H1 (cell line): ENCODE measurements at regions not wholly inside any gene's neighbourhood (a gene's known extent, or its start where the extent isn't known, plus 50 kb on each side); places are given as distances from the start of the nearest gene placed in this dataset.
A peak's percentile ranks its signal among the peaks of the same experiment; 100 is the strongest.

Source experiments
- CTCF ChIA-PET: fragments of 300-600 bp; sonication (Branson Sonifier 250); formaldehyde crosslinking; loops from one replicate; lab custom pipeline; 2021; ENCODE audit not compliant: partially characterized antibody; lab: Charles Lee
- POLR2A ChIA-PET: fragments of 300-600 bp; sonication (Branson Sonifier 250); formaldehyde crosslinking; loops from one replicate; lab custom pipeline; 2021; ENCODE audit warnings: inconsistent platforms; ENCODE audit not compliant: partially characterized antibody; lab: Charles Lee
- DNase-seq, 2 experiments: peaks; one replicate each; pipeline versions ENCODE4 v3.0.0 to v3.0.0-alpha.2; 2010 to 2022; ENCODE audit warnings: low spot score in 2 of 2, low read depth in 1 of 2, mixed read lengths in 1 of 2
- FAIRE-seq: peaks from 2 replicates; lab custom pipeline; 2011; peaks lifted over from hg19 to GRCh38; lab: Jason Lieb, UNC
- H2AFZ ChIP-seq: 2 replicates; pipeline ENCODE4 v1.8.1; 2012; ENCODE audit warnings: low read length, inconsistent platforms
- H2AK5ac ChIP-seq: 2 replicates; pipeline ENCODE4 v1.6.1; 2013; ENCODE audit warnings: low read depth, low read length
- H2BK120ac ChIP-seq: replicated peaks from 2 replicates; pipeline ENCODE3; 2013; ENCODE audit warnings: low read depth, low read length, inconsistent platforms
- H2BK12ac ChIP-seq: 2 replicates; pipeline ENCODE4 v1.6.1; 2013; ENCODE audit warnings: low read depth, low read length
- H2BK15ac ChIP-seq: 2 replicates; pipeline ENCODE4 v1.6.1; 2013; ENCODE audit warnings: low read length
- H2BK20ac ChIP-seq: 2 replicates; pipeline ENCODE4 v1.6.1; 2013; ENCODE audit warnings: low read length
- H2BK5ac ChIP-seq: 2 replicates; pipeline ENCODE4 v1.6.1; 2013; ENCODE audit warnings: low read depth, low read length
- H3K14ac ChIP-seq: 2 replicates; pipeline ENCODE4 v1.6.1; 2013; ENCODE audit warnings: inconsistent platforms; ENCODE audit not compliant: insufficient read length
- H3K18ac ChIP-seq: 2 replicates; pipeline ENCODE4 v1.6.1; 2013; ENCODE audit warnings: low read length; ENCODE audit errors: extremely low read depth
- H3K23ac ChIP-seq: 2 replicates; pipeline ENCODE4 v1.6.1; 2013; ENCODE audit warnings: inconsistent platforms; ENCODE audit not compliant: insufficient read length
- H3K23me2 ChIP-seq: 2 replicates; pipeline ENCODE4 v1.6.1; 2013; ENCODE audit warnings: low read depth, low read length
- H3K27ac ChIP-seq: 2 replicates; pipeline ENCODE4 v1.6.1; 2011; ENCODE audit warnings: low read depth, low read length, inconsistent platforms
- H3K27me3 ChIP-seq, 4 experiments: replicated peaks in 1 of 4; 1 replicate in 1 of 4; 2 replicates in 3 of 4; pipeline versions ENCODE4 v1.6.1 to v1.8.1; 2011 to 2013; ENCODE audit warnings: low read length in 3 of 4, mild to moderate bottlenecking in 3 of 4, inconsistent platforms in 2 of 4, mixed read lengths in 2 of 4, moderate library complexity in 1 of 4; ENCODE audit not compliant: control insufficient read depth in 3 of 4, insufficient read depth in 3 of 4; ENCODE audit errors: extremely low read depth in 1 of 4
- H3K36me3 ChIP-seq, 4 experiments: 2 replicates each; pipeline versions ENCODE4 v1.6.1 to v1.8.1; 2011 to 2013; ENCODE audit warnings: mild to moderate bottlenecking in 4 of 4, low read length in 3 of 4, moderate library complexity in 2 of 4, control low read depth in 1 of 4, inconsistent platforms in 1 of 4; ENCODE audit not compliant: insufficient read depth in 4 of 4, control insufficient read depth in 2 of 4
- H3K4ac ChIP-seq: replicated peaks from 2 replicates; pipeline ENCODE3; 2013; ENCODE audit warnings: low read length, low read depth, mixed read lengths, inconsistent platforms; ENCODE audit not compliant: insufficient read length
- H3K4me1 ChIP-seq, 4 experiments: replicated peaks in 1 of 4; 1 replicate in 1 of 4; 2 replicates in 3 of 4; pipeline versions ENCODE4 v1.6.1 to v1.8.1; 2011 to 2013; ENCODE audit warnings: low read length in 3 of 4, inconsistent platforms in 2 of 4, mixed read lengths in 1 of 4; ENCODE audit not compliant: insufficient read depth in 4 of 4, control insufficient read depth in 3 of 4
- H3K4me2 ChIP-seq, 2 experiments: 2 replicates each; pipeline versions ENCODE4 v1.6.1 to v1.8.1; 2011 to 2013; ENCODE audit warnings: low read depth in 2 of 2, low read length in 2 of 2, control low read depth in 1 of 2, inconsistent platforms in 1 of 2, mild to moderate bottlenecking in 1 of 2; ENCODE audit not compliant: insufficient read depth in 1 of 2
- H3K4me3 ChIP-seq, 4 experiments: fragments of 200-600, 300-600 bp in 1 of 4; sonication (generic), shearing (Covaris generic), sonication (Bioruptor Twin) in 1 of 4; 2 replicates each; pipeline versions ENCODE4 v1.5.1 to v1.8.1; 2011 to 2016; ENCODE audit warnings: low read length in 4 of 4, low read depth in 3 of 4, control low read depth in 2 of 4, inconsistent platforms in 2 of 4, mild to moderate bottlenecking in 2 of 4, mixed read lengths in 1 of 4, moderate library complexity in 1 of 4; ENCODE audit not compliant: insufficient read depth in 2 of 4; ENCODE audit errors: extremely low read depth in 1 of 4
- H3K56ac ChIP-seq: replicated peaks from 2 replicates; pipeline ENCODE3; 2013; ENCODE audit warnings: low read depth, mild to moderate bottlenecking, mixed read lengths, low read length, inconsistent platforms; ENCODE audit not compliant: insufficient read length
- H3K79me1 ChIP-seq: 2 replicates; pipeline ENCODE4 v1.6.1; 2013; ENCODE audit warnings: low read depth, low read length, control low read depth
- H3K79me2 ChIP-seq, 2 experiments: 2 replicates each; pipeline versions ENCODE4 v1.6.1 to v1.8.1; 2012 to 2013; ENCODE audit warnings: low read length in 2 of 2, mild to moderate bottlenecking in 2 of 2, inconsistent platforms in 1 of 2; ENCODE audit not compliant: insufficient read depth in 2 of 2, control insufficient read depth in 1 of 2
- H3K9ac ChIP-seq, 4 experiments: replicated peaks in 1 of 4; 1 replicate in 1 of 4; 2 replicates in 3 of 4; pipeline versions ENCODE4 v1.6.1 to v1.8.1; 2011 to 2013; ENCODE audit warnings: low read depth in 3 of 4, low read length in 3 of 4, control low read depth in 2 of 4, mild to moderate bottlenecking in 2 of 4, moderate library complexity in 2 of 4, inconsistent platforms in 1 of 4; ENCODE audit errors: extremely low read depth in 1 of 4
- H3K9me3 ChIP-seq, 2 experiments: 2 replicates each; pipeline versions ENCODE4 v1.6.1 to v1.8.1; 2012 to 2013; ENCODE audit warnings: mild to moderate bottlenecking in 2 of 2, moderate library complexity in 2 of 2, control low read depth in 1 of 2, inconsistent platforms in 1 of 2, low read depth in 1 of 2, low read length in 1 of 2, mixed read lengths in 1 of 2; ENCODE audit not compliant: insufficient read depth in 2 of 2
- H4K20me1 ChIP-seq, 2 experiments: replicated peaks in 1 of 2; 2 replicates each; pipeline versions ENCODE3 to v1.8.1; 2011 to 2013; ENCODE audit warnings: inconsistent platforms in 2 of 2, low read length in 2 of 2, mild to moderate bottlenecking in 1 of 2; ENCODE audit not compliant: insufficient read depth in 2 of 2, control insufficient read depth in 1 of 2
- H4K5ac ChIP-seq: 2 replicates; pipeline ENCODE4 v1.6.1; 2013; ENCODE audit warnings: low read length, low read depth, mixed read lengths, inconsistent platforms; ENCODE audit not compliant: insufficient read length
- H4K8ac ChIP-seq: 2 replicates; pipeline ENCODE4 v1.8.0; 2013; ENCODE audit warnings: mild to moderate bottlenecking, moderate library complexity, low read length, inconsistent platforms; ENCODE audit not compliant: insufficient read depth; ENCODE audit errors: extremely low read depth
- H4K91ac ChIP-seq: replicated peaks from 2 replicates; pipeline ENCODE3; 2013; ENCODE audit warnings: low read length, mixed read lengths, inconsistent platforms; ENCODE audit not compliant: insufficient read length
- BRCA1 ChIP-seq: IDR thresholded peaks from 2 replicates; pipeline ENCODE4 v1.6.1; 2012; ENCODE audit warnings: low read depth, low read length, improper control_type of control experiment
- GABPA ChIP-seq: IDR thresholded peaks from 2 replicates; pipeline ENCODE4 v1.6.1; 2011; ENCODE audit warnings: mild to moderate bottlenecking, low read length, moderate library complexity, borderline replicate concordance; ENCODE audit not compliant: insufficient read depth
- GTF2F1 ChIP-seq: IDR thresholded peaks from 2 replicates; pipeline ENCODE4 v1.6.1; 2012; ENCODE audit warnings: low read depth, low read length, improper control_type of control experiment, borderline replicate concordance
- PHF8 ChIP-seq: fragments of 200-600 bp; sonication (generic); conservative IDR thresholded peaks from 2 replicates; pipeline ENCODE4 v1.7.1; 2012; ENCODE audit warnings: low read depth, mild to moderate bottlenecking, inconsistent platforms, low read length, moderate library complexity
- RBBP5 ChIP-seq: IDR thresholded peaks from 2 replicates; pipeline ENCODE4 v1.7.1; 2012; ENCODE audit warnings: low read depth, mild to moderate bottlenecking, inconsistent platforms, low read length, moderate library complexity, borderline replicate concordance
- RNF2 ChIP-seq: fragments of 200-900, 300-1000 bp; sonication (generic); IDR thresholded peaks from 2 replicates; pipeline ENCODE4 v1.7.1; 2016; ENCODE audit warnings: borderline replicate concordance, low read depth, mild to moderate bottlenecking, antibody characterized with exemption, low read length; ENCODE audit not compliant: poor library complexity, severe bottlenecking; ENCODE audit errors: missing control alignments
- SIRT6 ChIP-seq: IDR thresholded peaks from one replicate; pipeline ENCODE4 v1.7.1; 2012; ENCODE audit warnings: low read length, inconsistent platforms
- TAF7 ChIP-seq: optimal IDR thresholded peaks from 2 replicates; pipeline ENCODE3; 2011; ENCODE audit warnings: low read depth, mild to moderate bottlenecking, inconsistent platforms, low read length, moderate library complexity, borderline replicate concordance
- WGBS, 2 experiments: shearing (Covaris generic) in 1 of 2; methylation state at CpG; one replicate each; pipeline versions ENCODE4 v1.1.6 to v1.1.7; 2013 to 2015; ENCODE audit warnings: low lambda C conversion rate in 2 of 2, mixed read lengths in 2 of 2, inconsistent platforms in 1 of 2, low coverage in 1 of 2, missing lambda C conversion rate in 1 of 2; ENCODE audit not compliant: insufficient replicate concordance in 2 of 2, insufficient coverage in 1 of 2, insufficient read length in 1 of 2; ENCODE audit errors: extremely low coverage in 1 of 2, missing lambda C conversion rate in 1 of 2; 5-methylcytosine and 5-hydroxymethylcytosine counted together
- TF ChIP-seq, protein P1 (sequence below), 3 experiments: IDR thresholded peaks; 1 replicate in 2 of 3; 2 replicates in 1 of 3; pipeline versions ENCODE4 v1.5.1 to v1.6.1; 2011; ENCODE audit warnings: low read length in 3 of 3, mild to moderate bottlenecking in 3 of 3, inconsistent platforms in 2 of 3, low read depth in 1 of 3, moderate library complexity in 1 of 3; ENCODE audit not compliant: insufficient read depth in 1 of 3; ENCODE audit errors: control extremely low read depth in 1 of 3

DNA sequence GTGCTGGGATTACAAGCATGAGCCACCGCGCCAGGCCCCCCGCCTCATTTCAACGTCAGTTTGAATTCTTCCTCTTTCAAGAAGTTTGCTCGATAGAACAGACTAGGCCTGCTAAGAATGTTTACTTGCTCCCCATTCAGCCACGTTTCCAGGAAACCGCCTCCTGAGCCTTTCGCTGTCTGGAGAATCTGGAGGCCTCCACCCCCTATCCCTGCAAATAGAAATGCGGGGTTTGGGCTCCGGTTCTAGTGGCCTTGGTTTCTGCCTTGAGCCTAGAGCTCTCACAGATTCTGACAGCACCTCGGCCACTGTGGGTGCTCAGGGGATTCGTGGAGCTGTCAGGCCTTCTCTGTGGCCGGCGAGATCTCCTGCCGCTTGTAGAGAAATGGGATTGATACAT is 84.3 kb downstream of the UBIAD1 start:
- Histone ChIP-seq H3K23ac (no peak overlapping the region), H3K14ac (no peak overlapping the region), H3K4me3 (no peak overlapping the region), H2BK15ac (no peak overlapping the region), H2BK120ac (no peak overlapping the region), H3K4me1 (peaks cover 8 to 22% (median 14%) of the 10 kb centered on the region in 4 experiments), H3K23me2 (no peaks in the 10 kb centered on the region; the same call in 1 of the 2 replicates), H3K36me3 (no peaks in the 10 kb centered on the region), H3K4me2 (no peak overlapping the region; a peak in 2 of 4 replicates), H3K9ac (no peak overlapping the region), H3K27ac (no peak overlapping the region), H2BK12ac (0 out of 2 replicates have a peak overlapping the region, but pooled peaks have one; percentile 9), H2AK5ac (no peak overlapping the region), H2BK20ac (no peak overlapping the region), H3K27me3 (no peaks in the 10 kb centered on the region), H4K20me1 (no peaks in the 10 kb centered on the region), H2AFZ (peak overlapping the region; percentile 1; the same call in 1 of the 2 replicates), H3K4ac (no peak overlapping the region), H3K18ac (no peak overlapping the region; the same call in 1 of the 2 replicates), H4K5ac (no peak overlapping the region), H4K8ac (no peak overlapping the region), H3K56ac (no peak overlapping the region), H3K9me3 (no peaks in the 10 kb centered on the region), H3K79me1 (no peaks in the 10 kb centered on the region), H2BK5ac (0 out of 2 replicates have a peak overlapping the region, but pooled peaks have one; percentile 2), H3K79me2 (no peaks in the 10 kb centered on the region), H4K91ac (no peak overlapping the region)
- WGBS, 2 experiments: 72% methylated on average over 15 of the region's 15 CpGs; no CpG with 5 or more reads in 1 of the 2 experiments
- FAIRE-seq (no peak), DNase-seq (no peak)
- ChIA-PET POLR2A (interaction anchor here (0.6 to 1.3 kb wide), 2 partner anchors 21 to 84 kb away, joined by 3 read pairs; no protein-coding TSS in a partner anchor), CTCF (interaction anchor here (0.6 to 2.9 kb wide), 8 partner anchors 10 to 394 kb away, joined by 3 to 10 read pairs (median 4); no protein-coding TSS in a partner anchor)
- no peak for TF ChIP-seq GABPA
- TF ChIP-seq, protein P1, sequence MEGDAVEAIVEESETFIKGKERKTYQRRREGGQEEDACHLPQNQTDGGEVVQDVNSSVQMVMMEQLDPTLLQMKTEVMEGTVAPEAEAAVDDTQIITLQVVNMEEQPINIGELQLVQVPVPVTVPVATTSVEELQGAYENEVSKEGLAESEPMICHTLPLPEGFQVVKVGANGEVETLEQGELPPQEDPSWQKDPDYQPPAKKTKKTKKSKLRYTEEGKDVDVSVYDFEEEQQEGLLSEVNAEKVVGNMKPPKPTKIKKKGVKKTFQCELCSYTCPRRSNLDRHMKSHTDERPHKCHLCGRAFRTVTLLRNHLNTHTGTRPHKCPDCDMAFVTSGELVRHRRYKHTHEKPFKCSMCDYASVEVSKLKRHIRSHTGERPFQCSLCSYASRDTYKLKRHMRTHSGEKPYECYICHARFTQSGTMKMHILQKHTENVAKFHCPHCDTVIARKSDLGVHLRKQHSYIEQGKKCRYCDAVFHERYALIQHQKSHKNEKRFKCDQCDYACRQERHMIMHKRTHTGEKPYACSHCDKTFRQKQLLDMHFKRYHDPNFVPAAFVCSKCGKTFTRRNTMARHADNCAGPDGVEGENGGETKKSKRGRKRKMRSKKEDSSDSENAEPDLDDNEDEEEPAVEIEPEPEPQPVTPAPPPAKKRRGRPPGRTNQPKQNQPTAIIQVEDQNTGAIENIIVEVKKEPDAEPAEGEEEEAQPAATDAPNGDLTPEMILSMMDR (IDR thresholded peaks at IDR 0.05; ENCODE audit: control extremely low read depth in 1 of 3, insufficient read depth in 1 of 3, low read depth in 1 of 3, low read length in 3 of 3): no peak
- no peak for TF ChIP-seq PHF8
- no peak for TF ChIP-seq BRCA1
- no peak for TF ChIP-seq SIRT6
- no peak for TF ChIP-seq TAF7
- no peak for TF ChIP-seq RNF2
- no peak for TF ChIP-seq RBBP5
- TF ChIP-seq GTF2F1: no peak
